H9 (cell line): ENCODE measurements at regions not wholly inside any gene's neighbourhood (a gene's known extent, or its start where the extent isn't known, plus 50 kb on each side); places are given as distances from the start of the nearest gene placed in this dataset.

Experiments
- DNase-seq: peaks from one replicate; pipeline ENCODE4 v3.0.0-alpha.2; 2017
- H2AFZ ChIP-seq: one replicate; pipeline ENCODE4 v1.6.1; 2013; ENCODE audit warnings: mild to moderate bottlenecking, low read length, control low read depth, moderate library complexity
- H2AK5ac ChIP-seq: 2 replicates; pipeline ENCODE4 v1.6.1; 2013; ENCODE audit warnings: low read length, control low read depth, mixed read lengths; ENCODE audit not compliant: insufficient read length
- H2BK120ac ChIP-seq: one replicate; pipeline ENCODE4 v1.6.1; 2013; ENCODE audit warnings: low read depth, mild to moderate bottlenecking, low read length, control low read depth, inconsistent platforms; ENCODE audit not compliant: poor library complexity, severe bottlenecking
- H2BK12ac ChIP-seq: 2 replicates; pipeline ENCODE4 v1.6.1; 2013; ENCODE audit warnings: low read length, control low read depth, mixed read lengths, low read depth; ENCODE audit not compliant: insufficient read length
- H2BK15ac ChIP-seq: 2 replicates; pipeline ENCODE4 v1.6.1; 2013; ENCODE audit warnings: low read depth, low read length, control low read depth
- H2BK20ac ChIP-seq: one replicate; pipeline ENCODE4 v1.6.1; 2013; ENCODE audit warnings: low read depth, mild to moderate bottlenecking, low read length, control low read depth, inconsistent platforms; ENCODE audit not compliant: poor library complexity, severe bottlenecking
- H2BK5ac ChIP-seq: 2 replicates; pipeline ENCODE4 v1.6.1; 2013; ENCODE audit warnings: low read length, control low read depth, mixed read lengths; ENCODE audit not compliant: insufficient read length
- H3K14ac ChIP-seq: 2 replicates; pipeline ENCODE4 v1.6.1; 2013; ENCODE audit warnings: low read length, control low read depth; ENCODE audit not compliant: insufficient read depth
- H3K18ac ChIP-seq: 2 replicates; pipeline ENCODE4 v1.6.1; 2013; ENCODE audit warnings: low read depth, mild to moderate bottlenecking, mixed read lengths, low read length, control low read depth; ENCODE audit not compliant: insufficient read length
- H3K23ac ChIP-seq: 2 replicates; pipeline ENCODE4 v1.6.1; 2013; ENCODE audit warnings: low read length, control low read depth, mixed read lengths, low read depth; ENCODE audit not compliant: insufficient read length
- H3K23me2 ChIP-seq: 2 replicates; pipeline ENCODE4 v1.6.1; 2013; ENCODE audit warnings: low read depth, mild to moderate bottlenecking, mixed read lengths, low read length, control low read depth; ENCODE audit not compliant: insufficient read length, poor library complexity, severe bottlenecking
- H3K27ac ChIP-seq: 2 replicates; pipeline ENCODE4 v1.5.1; 2013; ENCODE audit warnings: low read length, control low read depth, mixed read lengths, low read depth; ENCODE audit not compliant: insufficient read length
- H3K27me3 ChIP-seq: 2 replicates; pipeline ENCODE4 v1.6.1; 2013; ENCODE audit warnings: low read length, control low read depth, inconsistent platforms; ENCODE audit not compliant: insufficient read depth
- H3K4ac ChIP-seq: 2 replicates; pipeline ENCODE4 v1.6.1; 2013; ENCODE audit warnings: low read depth, mild to moderate bottlenecking, control low read depth, inconsistent platforms, low read length, moderate library complexity
- H3K4me1 ChIP-seq: 2 replicates; pipeline ENCODE4 v1.6.1; 2013; ENCODE audit warnings: low read length, control low read depth, inconsistent platforms; ENCODE audit not compliant: insufficient read depth
- H3K4me2 ChIP-seq: 2 replicates; pipeline ENCODE4 v1.6.1; 2013; ENCODE audit warnings: low read length, control low read depth, mixed read lengths; ENCODE audit not compliant: insufficient read length, insufficient read depth
- H3K56ac ChIP-seq: 2 replicates; pipeline ENCODE4 v1.6.1; 2013; ENCODE audit warnings: low read depth, mild to moderate bottlenecking, mixed read lengths, low read length, control low read depth; ENCODE audit not compliant: insufficient read length
- H3K79me1 ChIP-seq: 2 replicates; pipeline ENCODE4 v1.6.1; 2013; ENCODE audit warnings: low read depth, mild to moderate bottlenecking, moderate library complexity, low read length, control low read depth, inconsistent platforms; ENCODE audit not compliant: insufficient read depth, poor library complexity, severe bottlenecking
- H3K79me2 ChIP-seq: 2 replicates; pipeline ENCODE4 v1.6.1; 2013; ENCODE audit warnings: low read length, control low read depth, inconsistent platforms; ENCODE audit not compliant: insufficient read depth
- H3K9ac ChIP-seq: 2 replicates; pipeline ENCODE4 v1.6.1; 2013; ENCODE audit warnings: low read length, control low read depth, mixed read lengths; ENCODE audit not compliant: insufficient read length; ENCODE audit errors: extremely low read depth
- H3K9me3 ChIP-seq: one replicate; pipeline ENCODE4 v1.6.1; 2013; ENCODE audit warnings: low read depth, low read length, inconsistent platforms; ENCODE audit not compliant: control insufficient read depth
- H3T11ph ChIP-seq: one replicate; pipeline ENCODE4 v1.6.1; 2013; ENCODE audit warnings: mild to moderate bottlenecking, low read length, control low read depth, inconsistent platforms
- H4K20me1 ChIP-seq: one replicate; pipeline ENCODE4 v1.6.1; 2013; ENCODE audit not compliant: control insufficient read depth, insufficient read length, insufficient read depth
- H4K5ac ChIP-seq: 2 replicates; pipeline ENCODE4 v1.6.1; 2013; ENCODE audit warnings: low read depth, mild to moderate bottlenecking, mixed read lengths, low read length, control low read depth; ENCODE audit not compliant: insufficient read length
- H4K8ac ChIP-seq: replicated peaks from 2 replicates; pipeline ENCODE4 v1.6.1; 2013; ENCODE audit warnings: low read length, control low read depth, mixed read lengths, low read depth; ENCODE audit not compliant: insufficient read length
- H4K91ac ChIP-seq: 2 replicates; pipeline ENCODE4 v1.6.1; 2013; ENCODE audit warnings: low read depth, mild to moderate bottlenecking, moderate library complexity, mixed read lengths, low read length, control low read depth; ENCODE audit not compliant: insufficient read length
- H3K27ac Mint-ChIP-seq, 3 experiments: 2 replicates in 2 of 3; 3 replicates in 1 of 3; pipeline ENCODE4 v1.8.0; 2020 to 2021; ENCODE audit warnings: mixed read lengths in 3 of 3, mild to moderate bottlenecking in 1 of 3, moderate library complexity in 1 of 3
- H3K27me3 Mint-ChIP-seq: 2 replicates; pipeline ENCODE4 v1.8.0; 2021; ENCODE audit warnings: low read depth, mild to moderate bottlenecking, moderate library complexity, mixed read lengths
- H3K36me3 Mint-ChIP-seq, 3 experiments: 2 replicates in 2 of 3; 3 replicates in 1 of 3; pipeline ENCODE4 v1.8.0; 2020 to 2021; ENCODE audit warnings: low read depth in 3 of 3, mixed read lengths in 3 of 3; ENCODE audit not compliant: insufficient read depth in 1 of 3
- H3K4me1 Mint-ChIP-seq, 2 experiments: 2 replicates each; pipeline ENCODE4 v1.8.0; 2020; ENCODE audit warnings: mixed read lengths in 2 of 2
- H3K4me3 Mint-ChIP-seq, 2 experiments: 2 replicates in 1 of 2; 3 replicates in 1 of 2; pipeline ENCODE4 v1.8.0; 2020 to 2021; ENCODE audit warnings: mild to moderate bottlenecking in 2 of 2, mixed read lengths in 2 of 2, moderate library complexity in 1 of 2
- H3K9me3 Mint-ChIP-seq, 2 experiments: 2 replicates in 1 of 2; 3 replicates in 1 of 2; pipeline ENCODE4 v1.8.0; 2020; ENCODE audit warnings: mild to moderate bottlenecking in 2 of 2, mixed read lengths in 2 of 2, moderate library complexity in 1 of 2
- WGBS: extraction: QIAGEN DNeasy Blood & Tissue Kit; methylation state at CpG from one replicate; pipeline ENCODE4 v1.1.7; 2013; ENCODE audit warnings: missing lambda C conversion rate, low lambda C conversion rate, mixed read lengths; ENCODE audit not compliant: insufficient read length; ENCODE audit errors: extremely low coverage; 5-methylcytosine and 5-hydroxymethylcytosine counted together
- TF ChIP-seq, protein P1 (sequence below): fragments of 200-600 bp; sonication (generic); conservative IDR thresholded peaks from 3 replicates; pipeline ENCODE4 v1.8.0; 2021; ENCODE audit warnings: antibody characterized with exemption, mild to moderate bottlenecking

DNA sequence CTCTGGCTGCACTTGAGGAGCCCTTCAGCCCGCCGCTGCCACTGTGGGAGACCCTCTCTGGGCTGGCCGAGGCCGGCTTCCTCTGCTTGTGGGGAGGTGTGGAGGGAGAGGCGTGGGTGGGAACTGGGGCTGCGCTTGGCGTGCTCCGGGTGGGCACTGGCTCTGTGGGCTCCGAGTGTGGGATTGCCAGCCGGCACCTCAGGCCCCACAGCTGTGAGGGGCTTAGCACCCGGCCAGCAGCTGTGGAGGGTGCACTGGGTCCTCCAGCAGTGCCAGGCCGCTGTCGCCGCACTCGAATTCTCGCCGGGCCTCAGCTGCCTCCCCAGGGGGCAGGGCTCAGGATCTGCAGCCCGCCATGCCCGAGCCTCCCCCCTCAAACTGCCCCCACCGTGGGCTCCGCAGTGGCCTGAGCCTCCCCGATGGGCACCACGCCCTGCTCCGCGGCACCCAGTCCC, 808.0 kb upstream of the SOX11 start:
- Mint-ChIP-seq H3K36me3 (peaks cover 4 to 8% (median 6%) of the 10 kb centered on the region in 3 experiments; a peak in 5 of 7 replicates), H3K9me3 (peaks cover 12 to 14% of the 10 kb centered on the region in 2 experiments; a peak in 4 of 5 replicates), H3K4me1 (no peaks in the 10 kb centered on the region), H3K4me3 (no peak overlapping the region), H3K27ac (no peak overlapping the region), H3K27me3 (no peaks in the 10 kb centered on the region)
- H3K56ac ChIP-seq = no peak overlapping the region
- no peak overlapping the region for H2AK5ac ChIP-seq
- no peaks in the 10 kb centered on the region for H3K4me1 ChIP-seq
- H2BK15ac ChIP-seq = no peak overlapping the region
- WGBS = no CpG with 5 or more reads among the region's 25 CpGs
- H3K79me2 ChIP-seq = no peaks in the 10 kb centered on the region
- no peak overlapping the region for H3K18ac ChIP-seq
- H3K27ac ChIP-seq = no peak overlapping the region
- no peak for DNase-seq
- H3K9me3 ChIP-seq = no peaks in the 10 kb centered on the region
- no peak overlapping the region for H3K9ac ChIP-seq
- H3K23me2 ChIP-seq = no peaks in the 10 kb centered on the region
- H4K20me1 ChIP-seq = no peaks in the 10 kb centered on the region
- no peaks in the 10 kb centered on the region for H3K27me3 ChIP-seq
- H2BK120ac ChIP-seq = no peak overlapping the region
- H3K4ac ChIP-seq = no peak overlapping the region
- H4K91ac ChIP-seq = no peak overlapping the region
- H2AFZ ChIP-seq = no peak overlapping the region
- H3K79me1 ChIP-seq = no peaks in the 10 kb centered on the region
- no peak overlapping the region for H3T11ph ChIP-seq
- TF ChIP-seq, protein P1, sequence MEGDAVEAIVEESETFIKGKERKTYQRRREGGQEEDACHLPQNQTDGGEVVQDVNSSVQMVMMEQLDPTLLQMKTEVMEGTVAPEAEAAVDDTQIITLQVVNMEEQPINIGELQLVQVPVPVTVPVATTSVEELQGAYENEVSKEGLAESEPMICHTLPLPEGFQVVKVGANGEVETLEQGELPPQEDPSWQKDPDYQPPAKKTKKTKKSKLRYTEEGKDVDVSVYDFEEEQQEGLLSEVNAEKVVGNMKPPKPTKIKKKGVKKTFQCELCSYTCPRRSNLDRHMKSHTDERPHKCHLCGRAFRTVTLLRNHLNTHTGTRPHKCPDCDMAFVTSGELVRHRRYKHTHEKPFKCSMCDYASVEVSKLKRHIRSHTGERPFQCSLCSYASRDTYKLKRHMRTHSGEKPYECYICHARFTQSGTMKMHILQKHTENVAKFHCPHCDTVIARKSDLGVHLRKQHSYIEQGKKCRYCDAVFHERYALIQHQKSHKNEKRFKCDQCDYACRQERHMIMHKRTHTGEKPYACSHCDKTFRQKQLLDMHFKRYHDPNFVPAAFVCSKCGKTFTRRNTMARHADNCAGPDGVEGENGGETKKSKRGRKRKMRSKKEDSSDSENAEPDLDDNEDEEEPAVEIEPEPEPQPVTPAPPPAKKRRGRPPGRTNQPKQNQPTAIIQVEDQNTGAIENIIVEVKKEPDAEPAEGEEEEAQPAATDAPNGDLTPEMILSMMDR = no peak
- H4K8ac ChIP-seq = no peak overlapping the region
- H3K4me2 ChIP-seq = no peak overlapping the region
- no peak overlapping the region for H3K23ac ChIP-seq
- H4K5ac ChIP-seq = no peak overlapping the region
- H2BK12ac ChIP-seq = no peak overlapping the region
- no peak overlapping the region for H3K14ac ChIP-seq
- no peak overlapping the region for H2BK20ac ChIP-seq
- H2BK5ac ChIP-seq = no peak overlapping the region
